Fibroblast of skin of abdomen (primary cell): ENCODE measurements at regions not wholly inside any gene's neighbourhood (a gene's known extent, or its start where the extent isn't known, plus 50 kb on each side); places are given as distances from the start of the nearest gene placed in this dataset.
"Not testable (repeated sequence)": the region's sequence is repeated elsewhere in the genome, so short reads cannot be mapped to it uniquely, and the experiment has no call there.

ENCODE experiments used
- DNase-seq: peaks from one replicate; pipeline ENCODE4 v3.0.0-alpha.2; 2013

DNA sequence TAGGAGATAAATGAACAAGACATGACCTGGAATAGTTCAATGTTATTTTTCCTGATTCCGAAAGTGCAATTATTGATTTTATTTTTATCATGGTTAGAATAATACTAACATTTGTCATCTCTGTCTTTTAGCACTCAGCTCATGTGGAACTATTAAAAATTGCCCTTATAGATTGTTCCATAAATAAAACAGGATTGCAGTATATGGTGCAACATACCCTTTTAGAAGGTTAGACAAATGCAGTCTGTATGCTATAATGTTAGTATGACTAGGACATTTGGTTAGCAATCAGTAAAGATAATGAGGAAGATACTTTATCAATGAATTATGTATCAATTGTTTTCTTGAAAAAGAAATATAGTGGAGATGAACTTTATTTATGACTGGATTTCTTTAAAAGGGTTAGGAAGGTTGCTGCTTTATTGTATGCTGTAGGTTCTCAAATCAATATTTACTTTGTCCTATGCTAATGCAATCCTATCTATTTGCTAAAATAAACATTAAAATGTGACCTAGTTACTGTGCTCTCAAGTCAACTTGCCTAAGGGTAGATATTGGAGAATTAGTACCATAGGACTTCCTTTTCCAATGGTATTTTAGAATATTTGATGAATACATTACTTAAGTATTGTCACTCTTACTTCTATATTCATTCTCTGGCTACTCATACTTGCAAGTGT is 348.9 kb upstream of the ISL1 start:
- DNase-seq: no peak

DNA sequence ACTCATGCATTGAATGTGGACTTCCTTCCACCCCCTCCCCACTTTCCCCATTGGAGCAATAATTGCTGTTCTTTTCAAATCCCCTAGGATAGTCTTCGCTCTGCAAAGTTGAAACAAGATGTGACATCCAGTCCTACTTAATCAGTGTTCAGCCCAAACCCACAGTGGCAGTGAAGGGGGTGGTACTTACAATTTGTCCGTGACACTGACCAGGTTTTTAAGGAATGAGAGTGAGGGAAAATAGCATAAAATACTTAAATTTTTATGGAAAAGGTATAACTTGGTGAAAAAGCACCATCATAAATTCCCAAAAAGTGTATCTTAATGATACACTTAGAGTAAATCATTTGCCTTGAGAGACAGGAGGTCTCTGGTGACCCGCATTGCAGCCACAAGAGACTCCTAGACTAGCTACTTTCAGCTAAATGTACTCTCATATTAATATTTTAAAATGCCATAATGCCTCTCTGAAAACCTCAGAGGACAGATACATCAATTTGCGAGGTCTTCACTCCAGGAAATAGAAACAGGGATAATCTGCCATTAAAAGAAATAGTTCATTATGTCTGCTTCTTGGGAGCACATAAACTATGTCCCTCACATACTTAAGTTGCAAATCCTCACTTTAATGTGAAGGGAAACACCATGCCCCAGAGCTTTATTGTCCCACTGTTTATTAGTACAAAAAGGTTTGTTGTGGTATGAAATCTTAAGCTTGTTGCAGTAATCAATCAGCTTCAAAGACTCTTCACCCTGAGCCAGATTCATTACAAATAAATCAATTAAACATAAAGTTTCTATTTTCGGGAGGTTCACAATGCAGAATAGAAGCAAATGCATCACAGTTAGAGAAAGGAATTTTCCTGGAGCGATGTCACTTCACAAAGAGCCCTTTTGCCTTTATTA is 343.6 kb upstream of the ISL1 start:
- no peak for DNase-seq

GRCh38 chr5:51043745-51044144 is 339.5 kb upstream of the ISL1 start:
- no peak for DNase-seq

DNA sequence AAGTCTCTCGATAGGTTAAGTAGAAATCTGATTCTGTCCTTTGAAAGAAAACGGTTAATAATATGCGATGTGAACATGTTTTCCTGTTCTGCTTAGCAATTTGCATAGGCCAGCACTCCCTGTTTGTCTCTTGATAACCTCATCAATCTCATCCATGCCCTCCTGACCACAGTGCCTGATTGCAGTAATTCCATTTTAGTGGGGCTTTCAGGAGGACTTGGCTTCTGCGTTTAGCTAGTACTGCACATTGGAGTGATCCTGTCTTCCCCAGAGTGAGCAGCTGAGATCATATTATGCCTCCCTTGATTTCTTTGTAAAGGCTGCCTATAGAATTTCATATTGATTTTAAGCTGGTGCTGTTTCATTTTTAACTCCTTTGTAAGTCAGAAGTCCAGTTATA is 335.9 kb upstream of the ISL1 start:
- no peak for DNase-seq

DNA sequence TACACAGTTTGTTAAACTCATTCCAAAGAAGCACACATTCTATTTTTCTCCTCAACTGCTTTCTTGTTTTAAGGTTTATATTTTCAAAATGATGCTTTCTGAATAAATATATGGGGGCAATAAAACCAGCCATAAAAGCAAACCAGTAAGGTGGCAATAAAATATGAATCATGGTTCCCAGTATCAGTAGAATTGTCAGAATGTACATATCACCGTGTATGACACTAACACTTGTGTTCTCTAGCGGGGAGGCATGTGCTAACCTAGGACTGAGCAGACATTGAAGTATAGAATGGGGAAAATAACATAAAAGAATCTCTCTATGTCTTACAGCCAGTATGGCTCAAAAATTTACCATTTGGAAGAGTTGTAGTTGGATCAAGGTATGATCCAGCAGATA is 329.9 kb upstream of the ISL1 start:
- no peak for DNase-seq

DNA sequence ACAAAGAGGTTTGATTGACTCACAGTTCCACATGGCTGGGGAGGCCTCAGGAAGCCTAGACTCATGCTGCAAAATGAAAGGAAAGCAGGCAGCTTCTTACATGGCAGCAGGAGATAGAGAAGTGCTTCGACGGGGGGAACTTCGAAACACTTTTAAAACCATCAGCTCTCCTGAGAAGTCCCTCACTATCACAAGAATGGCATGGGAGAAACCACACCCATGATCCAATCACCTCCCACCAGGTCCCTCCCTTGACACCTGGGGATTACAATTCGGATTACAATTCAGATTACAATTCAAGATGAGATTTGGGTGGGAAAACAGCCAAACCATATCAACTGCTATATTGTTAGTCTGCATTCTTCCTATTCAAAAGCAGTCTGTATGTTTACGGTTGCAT is 322.3 kb upstream of the ISL1 start:
- no peak for DNase-seq

- DNase-seq: no peak
Measured at GRCh38 chr5:51072937-51073336, 310.3 kb upstream of the ISL1 start.

DNA sequence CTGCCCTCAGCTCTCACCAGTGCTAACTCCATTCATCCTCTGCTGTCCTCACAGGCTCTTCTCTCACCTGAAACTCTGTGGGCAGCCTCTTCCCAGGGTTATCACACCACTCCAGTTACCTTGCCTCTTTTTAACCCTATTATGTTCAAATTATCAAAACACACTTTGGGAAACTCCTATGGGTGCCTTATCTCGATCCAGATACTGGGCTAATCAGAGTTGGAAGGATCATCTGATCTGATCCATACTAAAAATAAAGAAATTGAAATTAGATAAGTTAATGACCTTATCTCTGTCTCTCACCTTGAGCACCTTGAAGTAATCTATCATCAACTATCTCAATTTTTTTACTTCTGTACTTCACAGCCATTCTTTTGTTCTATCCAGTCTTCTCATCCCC is 300.5 kb upstream of the ISL1 start:
- no peak for DNase-seq

GRCh38 chr5:51091816-51092215 is 291.4 kb upstream of the ISL1 start:
- no peak for DNase-seq

DNA sequence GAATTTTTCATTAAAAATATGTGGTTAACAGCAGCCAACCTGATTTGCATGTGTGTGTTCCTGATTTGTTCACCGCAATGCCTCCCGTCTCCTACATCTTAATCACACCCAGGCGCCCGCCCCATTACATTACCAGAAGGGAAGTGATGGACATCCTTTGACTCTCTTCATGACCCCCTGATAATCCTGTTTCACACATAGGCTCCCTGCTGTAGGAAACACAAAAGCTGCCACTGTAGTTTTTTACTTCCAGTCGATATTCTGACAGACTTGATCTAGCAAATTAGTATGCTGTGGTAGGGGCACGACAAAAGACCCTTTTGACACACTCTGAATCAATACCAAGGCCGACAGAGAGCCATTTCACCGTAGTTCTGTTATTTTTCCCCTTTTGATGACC is 287.8 kb upstream of the ISL1 start:
- DNase-seq: no peak

- no peak for DNase-seq
Measured at GRCh38 chr5:51096859-51097258, 286.4 kb upstream of the ISL1 start.

GRCh38 chr5:51099173-51099853 is 283.9 kb upstream of the ISL1 start:
- DNase-seq: no peak

- no peak for DNase-seq
Measured at GRCh38 chr5:51104556-51104955, 278.7 kb upstream of the ISL1 start.

GRCh38 chr5:51109786-51110410 is 273.4 kb upstream of the ISL1 start:
- DNase-seq: no peak

DNA sequence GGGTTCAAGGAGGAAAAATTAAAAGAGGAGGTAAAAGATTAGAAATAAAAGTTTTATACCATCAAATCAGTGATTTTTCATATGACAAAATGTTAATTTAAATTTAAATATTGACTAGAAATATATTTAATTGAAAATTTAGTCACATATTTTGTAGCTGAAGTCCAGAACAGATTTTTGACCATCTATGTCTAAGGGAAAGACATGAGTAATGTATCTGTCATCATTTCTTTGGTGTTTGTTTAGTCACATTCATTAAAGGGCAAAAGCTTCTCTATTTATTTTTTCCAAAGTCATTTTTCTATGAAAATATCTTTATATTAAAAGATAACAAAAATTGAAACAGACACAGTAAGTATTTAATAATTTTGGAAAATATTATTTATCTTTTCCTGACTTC is 252.0 kb upstream of the ISL1 start:
- DNase-seq: no peak

DNA sequence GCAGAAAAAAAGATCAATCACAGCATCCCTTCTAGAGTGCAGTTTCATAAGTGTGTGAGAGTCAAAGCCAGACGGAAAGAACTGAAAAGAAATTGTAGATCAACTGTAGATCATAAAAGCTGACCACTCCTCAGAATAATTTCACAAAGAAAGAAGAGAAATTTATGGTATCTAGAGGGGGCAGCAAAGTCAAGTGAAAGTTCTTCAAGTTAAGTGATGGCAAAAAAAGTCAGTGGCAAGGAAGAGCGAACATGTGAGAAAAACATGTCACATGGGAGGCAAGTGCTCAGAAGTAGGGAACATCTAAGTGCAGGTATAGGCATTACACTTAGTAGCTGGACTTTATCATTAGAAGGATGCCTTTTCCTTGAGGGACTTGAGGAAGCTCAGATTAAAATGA is 245.1 kb upstream of the ISL1 start:
- no peak for DNase-seq

DNA sequence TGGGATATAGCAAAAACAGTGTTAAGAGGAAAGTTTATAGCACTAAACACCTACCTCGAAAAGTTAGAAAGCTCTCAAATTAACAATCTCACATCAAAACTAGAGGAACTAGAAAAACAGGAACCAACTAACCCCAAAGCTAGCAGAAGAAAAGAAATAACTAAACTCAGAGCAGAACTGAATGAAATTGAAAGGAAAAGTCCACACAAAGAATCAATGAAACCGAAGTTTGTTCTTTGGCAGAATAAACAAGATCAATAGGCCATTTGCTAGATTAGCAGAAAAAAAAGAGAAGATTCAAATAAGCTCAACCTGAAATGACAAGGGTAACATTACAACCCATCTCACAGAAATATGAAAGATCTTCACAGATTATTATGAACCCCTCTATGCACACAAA is 234.8 kb upstream of the ISL1 start:
- DNase-seq: no peak

DNA sequence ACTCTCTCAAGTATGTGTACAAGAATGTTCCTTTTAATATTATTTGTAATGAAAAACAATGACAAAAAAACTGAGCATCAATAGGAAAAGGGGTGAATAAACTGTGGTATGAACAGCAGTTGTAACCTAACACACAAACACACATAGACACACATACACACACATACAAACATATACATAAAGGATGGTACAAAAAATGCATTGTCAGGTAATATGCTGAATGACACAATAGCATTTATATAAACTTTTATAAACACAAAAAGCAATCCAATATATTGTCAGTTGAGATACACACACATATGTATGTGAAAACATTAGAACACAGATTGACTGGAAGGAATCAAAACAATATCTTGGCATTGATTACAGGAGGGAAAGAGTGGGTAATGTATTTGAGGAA is 227.0 kb upstream of the ISL1 start:
- no peak for DNase-seq

DNA sequence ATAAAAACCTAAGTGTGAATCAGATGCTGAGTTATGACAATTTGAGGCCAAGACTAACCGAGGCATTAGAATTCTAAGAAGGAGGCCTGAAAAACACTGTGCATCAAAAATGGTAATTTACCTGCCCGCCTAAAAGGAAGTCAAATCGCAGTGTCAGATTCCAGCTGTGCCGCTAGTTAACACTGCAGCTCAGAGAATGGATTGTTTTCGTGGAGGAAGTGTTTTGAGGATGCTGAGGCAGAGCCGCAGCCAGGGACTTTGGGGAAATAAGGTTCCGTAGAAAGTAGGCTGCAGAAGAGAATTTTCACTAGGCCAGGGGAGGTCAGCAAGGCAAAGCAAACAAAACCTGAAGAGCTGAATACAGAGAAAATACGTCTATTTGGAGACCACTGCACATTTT is 226.4 kb upstream of the ISL1 start:
- no peak for DNase-seq

DNA sequence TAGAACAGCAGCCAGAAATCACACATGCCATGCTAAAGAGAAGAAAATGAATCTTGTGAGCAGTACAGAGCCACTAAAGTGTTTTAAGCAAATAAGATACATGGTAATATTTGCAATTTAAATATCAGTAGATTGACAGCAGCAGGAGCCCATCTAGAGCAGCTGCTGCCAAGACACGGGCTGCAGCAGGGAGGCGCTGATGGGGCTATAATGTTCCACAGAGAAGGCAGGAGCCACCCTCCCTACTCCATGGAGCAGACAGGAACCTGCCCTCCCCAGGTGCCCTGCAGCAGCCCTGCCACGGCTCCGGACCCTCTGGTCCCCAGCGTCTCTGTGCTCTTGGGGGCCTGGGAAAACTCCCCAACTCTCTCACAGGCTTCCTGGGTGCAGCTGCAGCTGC is 224.1 kb upstream of the ISL1 start:
- DNase-seq: no peak

DNA sequence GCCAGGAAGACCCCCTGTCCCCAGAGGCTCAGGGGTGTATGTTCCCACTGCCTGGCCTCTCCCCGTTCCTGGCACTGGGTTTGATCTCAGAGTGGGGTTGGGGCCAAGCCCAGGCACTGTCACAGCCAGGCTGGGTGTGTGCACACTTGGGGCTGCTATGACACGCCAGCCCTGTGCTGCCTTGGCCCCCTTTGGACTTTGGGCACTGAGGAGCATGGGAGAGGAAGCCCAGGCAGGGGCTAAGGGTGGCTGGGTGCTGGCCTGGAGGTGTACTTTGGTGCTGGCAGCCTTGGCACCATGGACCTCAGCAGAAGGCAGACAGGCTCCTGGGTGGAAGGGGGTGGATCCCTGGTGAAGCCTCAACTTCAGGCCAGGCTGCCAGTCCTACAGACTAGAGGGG is 223.6 kb upstream of the ISL1 start:
- no peak for DNase-seq

DNA sequence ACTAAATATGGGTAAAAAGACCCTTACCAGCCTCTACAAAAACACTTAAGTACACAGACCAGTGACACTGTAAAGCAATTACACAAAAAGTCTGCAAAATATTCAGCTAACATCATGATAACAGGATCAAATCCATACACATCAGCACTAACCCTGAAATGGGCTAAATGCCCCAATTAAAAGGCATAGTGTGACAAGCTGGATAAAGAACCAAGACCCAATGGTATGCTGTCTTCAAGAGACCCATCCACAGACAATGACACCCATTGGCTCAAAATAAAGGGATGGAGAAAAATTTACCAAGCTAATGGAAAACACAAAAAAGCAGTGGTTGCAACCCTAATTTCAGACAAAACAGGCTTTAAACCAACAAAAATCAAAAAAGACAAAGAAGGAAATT is 221.0 kb upstream of the ISL1 start:
- DNase-seq: no peak

GRCh38 chr5:51165621-51166020 is 217.6 kb upstream of the ISL1 start:
- DNase-seq: not testable (repeated sequence)
